Activated T-cell treated with anti-CD3 and anti-CD28 coated beads for 4 hours (primary cell): ENCODE measurements at regions not wholly inside any gene's neighbourhood (a gene's known extent, or its start where the extent isn't known, plus 50 kb on each side); places are given as distances from the start of the nearest gene placed in this dataset.
"Not testable (repeated sequence)": the region's sequence is repeated elsewhere in the genome, so short reads cannot be mapped to it uniquely, and the experiment has no call there.

Experiments
- DNase-seq: peaks from one replicate; pipeline ENCODE4 v3.0.0-alpha.2; 2020

GRCh38 chr2:209194717-209195116, 229.1 kb upstream of the MAP2 start:
- no peak for DNase-seq

GRCh38 chr2:209208211-209208610, 215.6 kb upstream of the MAP2 start:
- no peak for DNase-seq

- DNase-seq = no peak
Observed at GRCh38 chr2:209209943-209210342, 213.9 kb upstream of the MAP2 start.

DNA sequence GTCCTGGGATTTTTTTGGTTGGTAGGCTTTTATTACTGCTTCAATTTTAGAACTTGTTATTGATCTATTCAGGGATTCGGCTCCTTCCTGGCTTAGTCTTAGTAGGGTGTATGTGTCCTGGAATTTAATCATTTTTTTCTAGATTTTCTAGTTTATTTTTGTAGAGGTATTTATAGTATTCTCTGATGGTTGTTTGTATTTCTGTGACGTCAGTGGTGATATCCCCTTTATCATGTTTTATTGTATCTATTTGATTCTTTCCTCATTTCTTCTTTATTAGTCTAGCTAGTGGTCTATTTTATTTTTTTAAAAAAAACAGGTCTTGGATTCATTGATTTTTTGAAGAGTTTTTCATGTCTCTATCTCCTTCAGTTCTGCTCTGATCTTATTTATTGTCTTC, 193.3 kb upstream of the MAP2 start:
- DNase-seq = no peak

DNA sequence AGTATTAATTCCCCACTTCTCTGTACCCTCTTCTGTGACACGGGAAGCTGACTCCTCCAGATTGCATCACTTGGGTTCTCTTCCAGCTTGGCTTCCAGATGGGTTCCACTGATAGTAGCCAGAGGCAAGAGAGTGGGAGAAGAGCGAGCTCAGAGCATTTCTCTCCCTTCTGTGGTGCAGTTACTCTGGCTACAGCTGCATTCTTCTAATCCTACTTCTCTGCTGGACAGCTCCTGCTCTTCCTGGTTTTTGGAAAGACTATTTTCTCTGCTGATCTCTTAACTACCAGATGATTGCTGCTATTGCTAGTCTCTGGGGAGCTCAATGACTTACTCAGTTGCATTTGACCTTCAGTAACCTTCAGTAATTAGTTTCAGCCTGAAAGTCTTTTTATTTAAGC, 187.5 kb upstream of the MAP2 start:
- no peak for DNase-seq

DNA sequence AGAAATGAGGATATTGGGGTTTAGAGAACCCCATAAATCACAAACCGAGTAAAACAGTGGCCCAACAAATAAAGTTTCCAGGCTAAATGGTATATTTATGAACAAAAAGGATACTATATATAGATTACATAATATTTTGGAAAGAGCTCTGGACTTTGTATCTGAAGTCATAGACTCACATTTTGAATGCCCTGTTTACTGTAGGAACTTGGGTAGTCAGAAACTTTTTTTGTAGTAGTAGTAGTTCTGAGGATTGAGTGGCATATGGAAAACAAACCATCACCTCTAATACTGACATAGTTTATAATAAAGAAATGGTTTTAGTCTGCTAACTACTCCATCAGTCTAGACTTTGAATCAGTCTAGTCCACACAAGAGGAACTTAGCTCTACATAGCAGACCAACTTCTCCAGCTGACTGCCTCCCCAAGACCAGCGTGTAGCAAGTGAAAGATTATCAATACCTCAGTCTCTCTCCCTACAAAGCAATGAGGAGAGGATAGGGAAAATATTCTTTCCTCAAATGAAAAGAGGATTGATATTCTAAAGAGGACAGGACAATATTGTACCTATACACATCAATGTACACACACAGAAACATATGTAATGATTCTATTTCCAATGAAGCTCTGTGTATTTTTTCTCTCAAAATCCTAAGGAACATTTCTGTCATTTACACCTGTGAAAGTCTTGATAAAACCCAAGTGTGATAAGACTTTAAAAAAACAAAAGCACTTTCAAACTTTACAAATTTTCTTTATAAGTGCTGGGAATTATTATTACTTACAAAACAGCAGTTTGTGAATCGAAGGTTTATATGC, 184.9 kb upstream of the MAP2 start:
- DNase-seq = no peak

DNA sequence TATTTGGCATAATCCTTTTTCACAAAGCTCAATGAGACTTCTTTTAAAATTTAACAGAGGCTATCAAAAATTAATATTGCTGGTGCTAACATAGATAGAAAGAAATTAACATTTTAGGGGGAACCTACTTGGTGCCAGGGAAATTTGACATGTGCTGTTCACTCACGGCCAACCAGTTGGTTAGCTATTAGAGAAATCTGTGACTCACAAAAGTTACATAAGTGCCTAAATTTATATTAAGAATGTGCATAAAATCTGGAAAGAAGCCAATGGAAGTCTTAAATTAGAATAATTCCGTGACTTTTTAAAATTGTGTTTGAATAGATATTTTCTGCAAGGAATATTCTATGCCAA, 184.3 kb upstream of the MAP2 start:
- no peak for DNase-seq

GRCh38 chr2:209240204-209240603, 183.6 kb upstream of the MAP2 start:
- DNase-seq = no peak

- no peak for DNase-seq
Observed at GRCh38 chr2:209253544-209253943, 170.3 kb upstream of the MAP2 start.

- no peak for DNase-seq
Observed at GRCh38 chr2:209259767-209260166, 164.1 kb upstream of the MAP2 start.

GRCh38 chr2:209260281-209260680, 163.6 kb upstream of the MAP2 start:
- DNase-seq = no peak

- not testable (repeated sequence) for DNase-seq
Observed at GRCh38 chr2:209261366-209262053, 162.3 kb upstream of the MAP2 start.

DNA sequence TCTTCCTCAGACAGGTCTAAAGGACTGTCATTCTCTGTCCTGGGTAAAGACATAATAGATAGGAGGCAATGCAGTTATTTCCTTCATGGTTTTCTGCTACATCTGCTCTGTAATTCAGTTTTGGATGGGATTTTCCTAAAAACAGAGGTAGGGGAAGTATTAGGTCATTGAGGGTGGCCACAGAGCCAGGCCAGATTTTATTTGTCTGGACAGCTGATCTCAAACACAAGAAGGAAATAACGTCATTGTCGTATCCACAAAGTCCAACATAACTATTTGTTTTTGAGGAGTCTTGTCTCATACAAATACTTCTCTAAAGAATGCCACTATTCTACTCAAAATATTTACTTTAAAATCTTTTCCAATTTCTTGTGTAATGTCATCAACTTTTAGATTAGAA, 154.8 kb upstream of the MAP2 start:
- no peak for DNase-seq

GRCh38 chr2:209276000-209276399, 147.8 kb upstream of the MAP2 start:
- DNase-seq = no peak

DNA sequence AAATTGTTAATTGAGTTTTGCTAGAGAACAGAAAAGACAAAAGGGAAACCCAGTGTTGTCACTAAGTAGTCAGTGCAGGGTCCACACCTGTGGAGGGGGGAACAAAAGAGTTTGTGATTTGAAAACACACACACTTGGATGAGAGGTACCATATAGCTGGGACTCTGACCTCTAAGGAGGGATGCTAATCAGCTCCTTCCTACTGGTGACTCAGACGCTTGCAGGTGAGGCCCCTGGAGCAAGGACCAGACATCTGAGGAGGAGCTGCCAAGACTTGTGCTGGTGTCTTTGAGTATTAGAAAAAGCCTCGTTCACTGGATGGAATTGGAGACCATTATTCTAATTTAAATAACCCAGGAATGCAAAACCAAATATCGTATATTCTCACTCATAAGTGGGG, 146.4 kb upstream of the MAP2 start:
- no peak for DNase-seq

GRCh38 chr2:209298601-209299000, 125.2 kb upstream of the MAP2 start:
- no peak for DNase-seq

DNA sequence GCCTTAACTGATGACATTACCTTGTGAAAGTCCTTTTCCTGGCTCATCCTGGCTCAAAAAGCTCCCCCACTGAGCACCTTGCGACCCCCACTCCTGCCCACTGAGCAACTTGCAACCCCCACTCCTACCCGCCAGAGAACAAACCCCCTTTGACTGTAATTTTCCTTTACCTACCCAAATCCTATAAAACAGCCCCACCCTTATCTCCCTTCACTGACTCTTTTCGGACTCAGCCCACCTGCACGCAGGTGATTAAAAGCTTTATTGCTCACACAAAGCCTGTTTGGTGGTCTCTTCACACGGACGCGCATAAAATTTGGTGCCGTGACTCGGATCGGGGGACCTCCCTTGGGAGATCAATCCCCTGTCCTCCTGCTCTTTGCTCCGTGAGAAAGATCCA, 124.4 kb upstream of the MAP2 start:
- not testable (repeated sequence) for DNase-seq

DNA sequence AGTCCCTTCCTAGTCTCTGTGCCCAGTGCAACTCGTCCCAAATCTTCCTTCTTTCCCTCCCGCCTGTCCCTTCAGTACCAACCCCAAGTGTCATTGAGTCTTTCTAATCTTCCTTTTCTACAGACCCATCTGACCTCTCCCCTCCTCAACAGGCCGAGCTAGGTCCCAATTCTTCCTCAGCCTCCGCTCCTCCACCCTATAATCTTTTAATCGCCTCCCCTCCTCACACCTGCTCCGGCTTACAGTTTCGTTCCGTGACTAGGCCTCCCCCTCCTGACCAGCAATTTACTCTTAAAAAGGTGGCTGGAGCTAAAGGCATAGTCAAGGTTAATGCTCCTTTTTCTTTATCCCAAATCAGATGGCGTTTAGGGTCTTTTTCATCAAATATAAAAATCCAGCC, 123.1 kb upstream of the MAP2 start:
- not testable (repeated sequence) for DNase-seq

- DNase-seq = no peak
Observed at GRCh38 chr2:209305026-209305425, 118.8 kb upstream of the MAP2 start.

GRCh38 chr2:209305746-209306196, 118.1 kb upstream of the MAP2 start:
- DNase-seq = no peak

DNA sequence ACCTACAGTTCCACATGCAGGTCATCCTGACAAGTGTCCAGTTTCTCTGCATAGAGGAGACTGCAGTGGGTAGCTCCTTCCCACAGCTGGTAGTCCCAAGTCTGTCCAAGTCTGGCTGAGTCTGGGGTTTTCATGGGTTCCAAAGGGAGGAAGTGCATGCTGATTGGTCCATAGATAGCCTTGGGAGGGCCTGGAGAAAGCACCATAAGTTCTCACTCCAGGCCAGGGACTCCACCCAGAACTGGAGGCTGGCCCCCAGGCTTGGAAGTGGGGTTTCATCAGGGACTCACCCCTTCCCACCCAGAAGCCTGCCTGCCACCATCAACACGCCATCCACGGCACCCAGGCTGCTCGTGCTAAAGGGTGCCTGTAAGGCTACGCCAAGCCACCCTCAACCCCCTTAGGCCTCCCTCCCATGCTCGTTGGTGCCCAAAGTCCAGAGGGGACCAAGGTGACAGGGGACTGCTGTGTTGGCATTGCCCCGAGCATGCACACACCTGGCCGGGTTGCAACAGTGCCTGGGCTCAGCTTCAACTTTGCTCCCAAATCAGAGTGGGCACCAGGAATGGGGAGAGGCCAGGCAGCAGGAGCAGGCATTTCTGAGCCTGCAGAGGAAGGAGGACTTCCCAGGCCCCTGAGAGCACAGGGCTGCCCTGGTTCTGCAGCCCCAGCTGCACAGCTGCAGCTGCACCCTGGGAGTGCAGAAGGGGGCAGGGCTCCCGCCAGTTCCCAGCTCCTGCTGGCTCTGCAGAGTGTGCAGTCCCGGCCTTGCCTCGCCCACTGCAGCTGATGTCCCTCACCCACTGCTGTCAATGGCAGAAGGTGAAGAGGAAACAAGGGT, 116.5 kb upstream of the MAP2 start:
- no peak for DNase-seq

GRCh38 chr2:209308415-209308814, 115.4 kb upstream of the MAP2 start:
- DNase-seq = no peak

- DNase-seq = no peak
Observed at GRCh38 chr2:209311948-209312347, 111.9 kb upstream of the MAP2 start.

DNA sequence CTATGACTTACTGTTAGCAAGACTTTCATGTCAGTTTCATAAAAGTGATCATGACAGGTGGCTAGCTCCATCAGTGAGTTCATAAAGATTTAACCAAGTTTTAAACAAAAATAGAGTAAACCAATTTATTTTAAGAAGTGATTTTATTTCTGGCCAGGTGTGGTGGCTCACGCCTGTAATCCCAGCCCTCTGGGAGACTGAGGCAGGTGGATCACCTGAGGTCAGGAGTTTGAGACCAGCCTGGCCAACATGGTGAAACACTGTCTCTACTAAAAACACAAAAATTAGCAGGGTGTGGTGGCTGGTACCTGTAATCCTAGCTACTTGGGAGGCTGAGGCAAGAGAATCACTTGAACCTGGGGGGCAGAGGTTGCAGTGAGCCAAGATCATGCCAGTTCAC, 111.4 kb upstream of the MAP2 start:
- DNase-seq = not testable (repeated sequence)
